RWPE1 (cell line): ENCODE measurements at regions not wholly inside any gene's neighbourhood (a gene's known extent, or its start where the extent isn't known, plus 50 kb on each side); places are given as distances from the start of the nearest gene placed in this dataset.
A peak's percentile ranks its signal among the peaks of the same experiment; 100 is the strongest.
"Not testable (repeated sequence)": the region's sequence is repeated elsewhere in the genome, so short reads cannot be mapped to it uniquely, and the experiment has no call there.

Source experiments
- CTCF ChIA-PET: fragments of 350-600 bp; sonication (Branson Sonifier 250); formaldehyde crosslinking; extraction: SDS; loops from one replicate; lab custom pipeline; 2021; lab: Yijun Ruan, JAX
- POLR2A ChIA-PET: fragments of 400-600 bp; formaldehyde crosslinking; extraction: SDS; loops from one replicate; lab custom pipeline; 2020; ENCODE audit warnings: antibody characterized with exemption; ENCODE audit not compliant: low non-redundant PET; lab: Yijun Ruan, JAX
- DNase-seq: peaks from one replicate; pipeline ENCODE4 v3.0.0; 2012; ENCODE audit warnings: low spot score
- H3K27ac ChIP-seq: fragments of 450-650 bp; 2 replicates; pipeline ENCODE4 v1.5.1; 2017
- CTCF ChIP-seq: fragments of 450-650 bp; conservative IDR thresholded peaks from 2 replicates; pipeline ENCODE4 v1.5.1; 2017; ENCODE audit warnings: low read depth, mild to moderate bottlenecking

GRCh38 chr3:182514236-182514964, 278.9 kb upstream of the ATP11B start:
- POLR2A ChIA-PET: no interaction called here

GRCh38 chr3:182516597-182517336, 276.5 kb upstream of the ATP11B start:
- H3K27ac ChIP-seq: no peak overlapping the region
- no peak for TF ChIP-seq CTCF
- DNase-seq: no peak
- CTCF ChIA-PET: interaction anchor here (0.7 kb wide), 1 partner anchor 102 kb away, joined by 3 read pairs; no protein-coding TSS in a partner anchor
- POLR2A ChIA-PET: no interaction called here

More at GRCh38 chr3:182514236-182514964, 278.9 kb upstream of the ATP11B start:
- CTCF ChIA-PET: interaction anchor here (0.6 kb wide), 1 partner anchor 184 kb away, joined by 5 read pairs; no protein-coding TSS in a partner anchor
- no peak overlapping the region for H3K27ac ChIP-seq
- TF ChIP-seq CTCF: no peak
- DNase-seq: no peak

GRCh38 chr3:182519569-182519968, 273.7 kb upstream of the ATP11B start:
- POLR2A ChIA-PET: no interaction called here
- CTCF ChIA-PET: no interaction called here
- DNase-seq: no peak

GRCh38 chr3:182521339-182521738, 272.0 kb upstream of the ATP11B start:
- POLR2A ChIA-PET: no interaction called here
- no peak for TF ChIP-seq CTCF
- CTCF ChIA-PET: no interaction called here
- DNase-seq: no peak
- no peak overlapping the region for H3K27ac ChIP-seq

More at GRCh38 chr3:182519569-182519968, 273.7 kb upstream of the ATP11B start:
- no peak for TF ChIP-seq CTCF
- no peak overlapping the region for H3K27ac ChIP-seq

GRCh38 chr3:182523424-182523823, 269.9 kb upstream of the ATP11B start:
- DNase-seq: not testable (repeated sequence)

GRCh38 chr3:182523836-182524235, 269.5 kb upstream of the ATP11B start:
- DNase-seq: peak; percentile 15
- POLR2A ChIA-PET: no interaction called here
- H3K27ac ChIP-seq: no peak overlapping the region
- TF ChIP-seq CTCF: no peak
- CTCF ChIA-PET: interaction anchor here (0.6 to 0.7 kb wide), 3 partner anchors 39 to 104 kb away, joined by 3 to 9 read pairs (median 4); no protein-coding TSS in a partner anchor

More at GRCh38 chr3:182523424-182523823, 269.9 kb upstream of the ATP11B start:
- POLR2A ChIA-PET, H3K27ac ChIP-seq: not testable (repeated sequence)
- CTCF ChIA-PET: interaction anchor here (0.6 to 0.7 kb wide), 3 partner anchors 40 to 104 kb away, joined by 3 to 9 read pairs (median 4); no protein-coding TSS in a partner anchor
